ENCODE measurements at regions not wholly inside any gene's neighbourhood (a gene's known extent, or its start where the extent isn't known, plus 50 kb on each side); places are given as distances from the start of the nearest gene placed in this dataset.

GRCh38 chr12:97404093-97404492 is 58.5 kb upstream of the RMST start:
- intact Hi-C loops (cut with micrococcal nuclease): no loop called here

GRCh38 chr12:97404543-97404942 is 58.1 kb upstream of the RMST start:
- H3K36me3 ChIP-seq (replicated peaks in 1 of 2; ENCODE audit: control extremely low read depth in 1 of 2, control insufficient read depth in 1 of 2, extremely low read depth in 1 of 2, insufficient read depth in 2 of 2, low read length in 1 of 2): no peaks in the 10 kb centered on the region
- Mint-ChIP-seq H3K9me3 (ENCODE audit: insufficient read depth) (no peaks in the 10 kb centered on the region), H3K4me1 (peaks cover 2% of the 10 kb centered on the region), H3K4me3 (no peak overlapping the region), H3K27me3 (peaks cover 9% of the 10 kb centered on the region), H3K27ac (no peak overlapping the region)
- no peaks in the 10 kb centered on the region for H3K79me2 ChIP-seq (ENCODE audit: control insufficient read depth, insufficient read depth, low read length)
- intact Hi-C loops (cut with micrococcal nuclease): no loop called here
- ChIA-PET CTCF (interaction anchor here (0.7 to 2.9 kb wide), 9 partner anchors 32 to 883 kb away, joined by 3 to 35 read pairs (median 4); no protein-coding TSS in a partner anchor), POLR2A (no interaction called here)
- peak overlapping the region; percentile 16 for H2AFZ ChIP-seq (ENCODE audit: insufficient read depth, low read depth, low read length, poor library complexity, severe bottlenecking)
- H3K9me3 ChIP-seq (ENCODE audit: control extremely low read depth in 1 of 3, control insufficient read depth in 2 of 3, insufficient read depth in 1 of 3, low read length in 2 of 3): no peaks in the 10 kb centered on the region
- no peak for TF ChIP-seq EZH2 (IDR thresholded peaks at IDR 0.05; ENCODE audit: borderline replicate concordance, insufficient read depth, low read depth, low read length, poor library complexity, severe bottlenecking)
- TF ChIP-seq CTCF (IDR thresholded peaks at IDR 0.05): peak; percentile 73
- no peaks in the 10 kb centered on the region for H3K4me1 ChIP-seq (ENCODE audit: control insufficient read depth in 2 of 2, insufficient read depth in 2 of 2, low read length in 2 of 2)
- ATAC-seq (ENCODE audit: low read depth) (no peak), DNase-seq (peak; percentile 44)
- no peaks in the 10 kb centered on the region for H4K20me1 ChIP-seq (ENCODE audit: control insufficient read depth, insufficient read depth, low read length, poor library complexity, severe bottlenecking)
- no peak overlapping the region for H3K4me2 ChIP-seq (replicated peaks; ENCODE audit: low read depth, low read length, poor library complexity, severe bottlenecking)
- no peak overlapping the region for H3K4me3 ChIP-seq (ENCODE audit: control extremely low read depth in 1 of 5, extremely low read depth in 1 of 5, insufficient read depth in 1 of 5, low read depth in 2 of 5, low read length in 4 of 5)
- no CpG with 5 or more reads among the region's 2 CpGs for WGBS (ENCODE audit: insufficient coverage)
- H3K9ac ChIP-seq (ENCODE audit: low read length): no peak overlapping the region
- H3K27me3 ChIP-seq (replicated peaks in 1 of 4; ENCODE audit: control extremely low read depth in 1 of 4, control insufficient read depth in 3 of 4, insufficient read depth in 4 of 4, low read length in 3 of 4): no peaks in the 10 kb centered on the region
- no peak overlapping the region for H3K27ac ChIP-seq (ENCODE audit: low read length in 2 of 2)

More at GRCh38 chr12:97404093-97404492, 58.5 kb upstream of the RMST start:
- H2AFZ ChIP-seq (ENCODE audit: insufficient read depth, low read depth, low read length, poor library complexity, severe bottlenecking): peak overlapping the region; percentile 16
- no peak overlapping the region for H3K27ac ChIP-seq (ENCODE audit: low read length in 2 of 2)
- Mint-ChIP-seq H3K27me3 (peaks cover 9% of the 10 kb centered on the region), H3K9me3 (ENCODE audit: insufficient read depth) (no peaks in the 10 kb centered on the region), H3K27ac (no peak overlapping the region), H3K4me3 (no peak overlapping the region), H3K4me1 (peaks cover 2% of the 10 kb centered on the region)
- no peaks in the 10 kb centered on the region for H3K27me3 ChIP-seq (replicated peaks in 1 of 4; ENCODE audit: control extremely low read depth in 1 of 4, control insufficient read depth in 3 of 4, insufficient read depth in 4 of 4, low read length in 3 of 4)
- WGBS (ENCODE audit: insufficient coverage): no CpG with 5 or more reads among the region's 1 CpG
- H3K4me2 ChIP-seq (replicated peaks; ENCODE audit: low read depth, low read length, poor library complexity, severe bottlenecking): no peak overlapping the region
- no peaks in the 10 kb centered on the region for H3K36me3 ChIP-seq (replicated peaks in 1 of 2; ENCODE audit: control extremely low read depth in 1 of 2, control insufficient read depth in 1 of 2, extremely low read depth in 1 of 2, insufficient read depth in 2 of 2, low read length in 1 of 2)
- no peak overlapping the region for H3K9ac ChIP-seq (ENCODE audit: low read length)
- TF ChIP-seq EZH2 (IDR thresholded peaks at IDR 0.05; ENCODE audit: borderline replicate concordance, insufficient read depth, low read depth, low read length, poor library complexity, severe bottlenecking) (no peak), CTCF (IDR thresholded peaks at IDR 0.05) (no peak)
- H3K79me2 ChIP-seq (ENCODE audit: control insufficient read depth, insufficient read depth, low read length): no peaks in the 10 kb centered on the region
- no peaks in the 10 kb centered on the region for H4K20me1 ChIP-seq (ENCODE audit: control insufficient read depth, insufficient read depth, low read length, poor library complexity, severe bottlenecking)
- H3K9me3 ChIP-seq (ENCODE audit: control extremely low read depth in 1 of 3, control insufficient read depth in 2 of 3, insufficient read depth in 1 of 3, low read length in 2 of 3): no peaks in the 10 kb centered on the region
- ChIA-PET POLR2A (no interaction called here), CTCF (interaction anchor here (0.6 to 2.9 kb wide), 8 partner anchors 95 to 882 kb away, joined by 3 to 35 read pairs (median 4); no protein-coding TSS in a partner anchor)
- H3K4me1 ChIP-seq (ENCODE audit: control insufficient read depth in 2 of 2, insufficient read depth in 2 of 2, low read length in 2 of 2): no peaks in the 10 kb centered on the region
- no peak for ATAC-seq (ENCODE audit: low read depth)
- no peak overlapping the region for H3K4me3 ChIP-seq (ENCODE audit: control extremely low read depth in 1 of 5, extremely low read depth in 1 of 5, insufficient read depth in 1 of 5, low read depth in 2 of 5, low read length in 4 of 5)
- DNase-seq: no peak

Data from B cell (primary cell).